Epidermal melanocyte (primary cell): ENCODE measurements at regions not wholly inside any gene's neighbourhood (a gene's known extent, or its start where the extent isn't known, plus 50 kb on each side); places are given as distances from the start of the nearest gene placed in this dataset.

Experiments used
- DNase-seq: peaks from one replicate; pipeline ENCODE4 v3.0.0; 2011; ENCODE audit warnings: low spot score; ENCODE audit not compliant: insufficient read length

GRCh38 chr13:91278888-91279287, 68.6 kb upstream of the MIR17HG start:
- DNase-seq: no peak

DNA sequence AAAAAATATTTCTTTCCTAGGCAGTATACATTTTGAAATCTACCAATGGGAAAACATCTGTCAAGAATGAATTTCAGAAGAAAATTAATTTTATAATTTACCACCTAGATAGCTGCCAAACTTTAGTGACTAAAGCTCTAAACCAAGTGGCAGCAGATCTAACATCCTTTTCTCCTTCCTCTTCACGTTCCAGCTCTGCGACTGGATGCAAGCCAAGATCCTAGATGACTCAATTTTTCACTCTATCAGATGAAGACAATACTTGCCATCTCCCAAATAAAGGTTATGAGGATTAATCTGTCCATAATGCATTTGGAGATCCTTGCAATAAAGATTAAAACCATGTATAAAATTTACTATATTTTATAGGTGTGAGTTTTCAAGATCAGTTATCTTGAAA, 66.7 kb upstream of the MIR17HG start:
- no peak for DNase-seq

GRCh38 chr13:91284335-91284734, 63.2 kb upstream of the MIR17HG start:
- no peak for DNase-seq

DNA sequence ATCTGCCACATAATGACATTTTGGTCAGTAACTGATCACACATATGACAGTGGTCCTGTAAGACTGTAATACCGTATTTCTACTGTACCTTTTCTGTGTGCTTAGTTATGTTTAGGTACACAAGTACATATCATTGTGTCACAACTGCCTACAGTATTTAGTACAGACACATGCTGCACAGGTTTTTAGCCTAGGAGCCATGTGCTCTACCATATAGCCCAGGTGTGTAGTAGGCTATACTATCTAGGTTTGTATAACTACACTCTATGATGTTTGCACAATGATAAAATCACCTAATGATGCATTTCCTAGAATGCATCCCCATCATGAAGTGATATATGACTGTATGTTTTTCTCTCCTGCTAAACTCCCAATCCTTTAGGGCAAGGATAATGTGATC, 61.2 kb upstream of the MIR17HG start:
- DNase-seq: no peak

DNA sequence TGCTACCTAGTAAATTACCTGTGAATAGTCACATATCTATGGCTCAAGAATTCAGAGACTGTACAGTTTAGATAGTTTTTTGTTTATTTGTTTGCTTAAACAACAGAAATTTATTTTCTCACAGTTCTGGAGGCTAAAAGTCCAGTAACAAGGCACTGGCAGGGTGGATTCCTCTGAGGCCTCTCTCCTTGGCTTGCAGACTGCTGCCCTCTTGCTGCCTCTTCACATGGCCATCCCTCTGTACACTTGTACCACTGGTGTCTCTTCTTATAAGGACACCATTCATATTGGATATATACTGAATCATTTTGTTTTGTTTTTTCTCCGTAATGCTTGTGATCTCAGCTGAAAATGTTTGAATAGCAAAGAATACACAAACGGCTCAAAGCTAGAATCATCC, 56.4 kb upstream of the MIR17HG start:
- no peak for DNase-seq

- no peak for DNase-seq
These were observed 54.8 kb upstream of the MIR17HG start for GRCh38 chr13:91292630-91293221.

DNA sequence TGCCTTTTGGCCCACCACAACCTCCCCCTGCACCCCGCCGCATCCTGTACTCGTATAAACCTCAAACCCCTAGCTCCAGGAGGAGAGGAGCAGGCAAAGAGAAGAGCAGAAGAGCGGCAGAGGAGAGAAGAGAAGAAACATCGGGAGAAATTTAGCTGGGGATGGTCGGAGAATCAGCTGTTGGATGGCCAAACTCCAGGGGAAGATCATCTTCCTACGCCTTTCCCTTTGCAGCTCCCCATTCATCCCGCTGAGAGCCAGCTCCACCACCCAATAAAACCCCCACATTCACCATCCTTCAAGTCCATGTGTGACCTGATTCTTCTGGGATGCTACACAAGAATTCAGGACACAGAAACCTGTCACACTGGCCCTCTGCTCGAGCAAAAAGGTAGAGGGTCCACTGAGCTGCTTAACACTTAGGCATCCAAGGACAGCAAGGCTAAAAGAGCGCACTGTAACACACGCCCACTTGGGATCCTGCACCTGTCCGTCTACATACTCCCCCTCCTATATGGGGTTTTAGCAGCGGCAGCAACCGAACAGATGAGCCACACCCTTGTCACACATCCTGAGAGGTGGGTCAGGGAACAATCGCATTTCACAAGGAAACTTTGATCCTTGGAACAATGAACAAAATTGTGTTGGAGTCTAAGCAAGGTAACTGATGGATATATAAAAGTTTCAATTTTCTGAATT, 51.6 kb upstream of the MIR17HG start:
- DNase-seq: no peak

- DNase-seq: no peak
These were observed 50.0 kb upstream of the MIR17HG start for GRCh38 chr13:91297503-91297902.
